Fibroblast of lung (primary cell): ENCODE measurements at regions not wholly inside any gene's neighbourhood (a gene's known extent, or its start where the extent isn't known, plus 50 kb on each side); places are given as distances from the start of the nearest gene placed in this dataset.

Source experiments
- CTCF ChIP-seq, 2 donors: IDR thresholded peaks in 1 of 2; conservative IDR thresholded peaks in 1 of 2; 1 replicate in 1 of 2; 2 replicates in 1 of 2; pipeline ENCODE4 v1.5.1; 2011 to 2012; ENCODE audit warnings: low read length in 2 of 2, control low read depth in 1 of 2, inconsistent platforms in 1 of 2, low read depth in 1 of 2, mild to moderate bottlenecking in 1 of 2
- EZH2 ChIP-seq: IDR thresholded peaks from 2 replicates; pipeline ENCODE4 v1.5.1; 2012; ENCODE audit warnings: low read length, control low read depth, mild to moderate bottlenecking; ENCODE audit errors: missing control alignments

GRCh38 chr2:167544602-167545001 is 656.3 kb downstream of the XIRP2 start:
- TF ChIP-seq EZH2 (no peak), CTCF (conservative IDR thresholded peaks at IDR 0.05 in 1 of 2, IDR thresholded peaks at IDR 0.05 in 1 of 2; ENCODE audit: low read depth in 1 of 2, low read length in 2 of 2) (no peak)
